Kidney glomerular epithelial cell (primary cell): ENCODE measurements at regions not wholly inside any gene's neighbourhood (a gene's known extent, or its start where the extent isn't known, plus 50 kb on each side); places are given as distances from the start of the nearest gene placed in this dataset.
A peak's percentile ranks its signal among the peaks of the same experiment; 100 is the strongest.

Source experiments
- DNase-seq: peaks from one replicate; lab custom pipeline; 2025; lab: John Stamatoyannopoulos, UW

GRCh38 chr5:81856948-81857928 lies 106.3 kb upstream of the SSBP2 start:
- DNase-seq: peak; percentile 70

GRCh38 chr5:81855591-81855990 lies 104.7 kb upstream of the SSBP2 start:
- no peak for DNase-seq

GRCh38 chr5:81854915-81855314 lies 104.0 kb upstream of the SSBP2 start:
- no peak for DNase-seq

DNA sequence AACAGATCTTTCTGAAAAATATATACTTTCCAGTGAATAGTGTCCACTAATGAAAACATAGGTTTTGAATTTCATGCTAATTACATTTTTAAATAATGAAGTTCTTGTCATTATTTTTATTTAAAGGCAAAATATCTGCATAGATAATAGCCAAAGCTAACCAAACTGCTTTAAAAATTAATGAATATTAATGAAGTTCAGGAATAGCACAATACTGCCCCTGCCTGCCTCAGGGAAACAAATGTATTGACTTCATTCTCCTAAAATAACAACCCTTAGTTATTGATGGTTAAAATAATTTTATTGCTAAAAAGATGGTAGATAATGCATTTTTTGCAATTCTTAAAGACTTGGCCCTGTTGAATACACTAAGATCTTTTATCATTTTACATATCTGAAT lies 103.6 kb upstream of the SSBP2 start:
- DNase-seq: no peak

- DNase-seq: no peak
Measured at GRCh38 chr5:81853030-81853357, 102.1 kb upstream of the SSBP2 start.

DNA sequence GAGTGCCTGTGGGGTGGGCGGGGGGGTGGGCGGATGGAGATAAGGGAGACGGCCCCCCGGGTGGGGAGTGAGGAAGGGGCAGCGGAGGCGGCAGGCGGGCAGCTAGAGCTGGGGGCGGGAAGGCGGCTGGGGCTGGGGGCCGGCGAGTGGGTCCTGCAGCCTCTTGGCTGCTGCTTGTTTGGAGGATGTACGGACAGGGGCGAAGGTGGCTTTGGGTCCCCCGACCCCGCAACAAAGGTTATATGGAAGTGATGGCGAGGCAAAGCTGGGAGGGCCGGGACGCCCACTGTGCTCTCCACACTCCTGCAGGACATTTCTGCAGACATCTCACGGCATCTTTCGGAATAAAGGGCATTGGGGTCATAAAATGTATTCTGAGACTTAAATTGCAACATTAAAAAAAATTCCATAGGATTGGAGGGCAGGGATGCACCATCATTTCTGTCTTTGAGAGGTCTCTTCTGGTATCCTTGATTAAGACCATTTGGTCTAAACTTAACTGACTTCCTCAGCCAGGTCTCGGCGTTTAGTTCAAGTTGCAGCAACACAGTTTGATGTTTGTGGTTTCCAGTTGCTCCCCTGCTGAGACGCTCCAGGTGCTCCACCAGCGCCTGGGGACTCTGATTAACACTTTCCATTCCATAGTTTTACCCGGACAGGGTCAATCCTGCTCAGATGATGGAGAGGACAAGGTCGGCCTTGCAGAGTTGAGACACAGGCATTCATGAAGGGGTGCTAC lies 101.6 kb upstream of the SSBP2 start:
- peak; percentile 20 for DNase-seq

- DNase-seq: peak; percentile 92
Measured at GRCh38 chr5:81851481-81852178, 100.7 kb upstream of the SSBP2 start.

- DNase-seq: no peak
Measured at GRCh38 chr5:81850501-81851357, 99.8 kb upstream of the SSBP2 start.

DNA sequence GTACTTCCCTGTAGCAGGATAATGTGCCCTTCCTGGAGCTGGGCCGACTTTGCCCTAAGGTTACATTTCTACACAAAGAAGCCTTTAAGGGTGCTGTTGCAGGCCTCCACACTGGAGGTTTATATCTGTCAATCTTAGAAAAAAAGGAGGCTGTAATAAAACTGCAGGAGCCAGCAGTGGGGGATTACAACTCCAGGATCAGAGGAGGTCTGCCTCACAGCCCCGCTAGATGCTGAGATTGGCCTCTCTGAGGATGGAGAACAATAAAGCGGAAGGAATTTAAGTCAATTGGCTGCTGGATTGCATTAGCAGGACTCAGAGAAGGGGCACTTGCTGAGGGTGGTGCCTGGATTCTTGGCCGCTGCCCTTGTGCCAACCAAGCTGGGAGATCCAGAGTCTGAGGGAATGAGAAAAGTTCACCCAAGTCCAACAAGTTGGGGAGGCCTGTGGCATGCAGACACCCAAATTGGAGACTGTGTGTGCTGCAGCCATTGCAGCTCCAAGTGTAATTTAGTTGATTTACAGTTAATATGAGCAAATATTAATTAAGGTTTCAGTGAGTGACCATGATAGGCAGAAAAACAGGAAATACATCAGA lies 99.0 kb upstream of the SSBP2 start:
- no peak for DNase-seq

DNA sequence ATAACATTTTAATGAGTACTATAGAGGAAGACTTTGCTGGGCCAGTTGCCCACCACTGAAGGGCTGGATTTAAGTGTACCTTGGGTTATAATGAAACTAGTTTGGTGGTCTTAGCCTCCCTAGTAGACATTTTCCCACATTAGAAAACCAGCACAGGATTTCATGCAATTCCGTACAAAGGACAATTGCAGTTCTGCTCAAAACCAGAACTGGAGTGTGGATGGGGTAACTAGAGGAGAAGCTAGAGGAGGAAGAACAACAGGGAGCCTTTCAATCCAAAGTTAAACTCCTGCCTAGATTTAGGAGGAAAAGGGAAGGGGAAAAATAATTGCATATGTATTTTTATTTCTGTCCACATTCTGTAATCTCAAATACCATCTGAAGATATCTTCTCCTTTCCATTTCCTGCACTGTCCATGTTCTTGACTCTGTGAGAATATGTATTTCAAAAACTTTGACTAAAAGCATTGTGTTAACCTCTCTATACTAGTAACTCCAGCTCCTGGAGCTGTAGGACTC lies 97.5 kb upstream of the SSBP2 start:
- DNase-seq: no peak

DNA sequence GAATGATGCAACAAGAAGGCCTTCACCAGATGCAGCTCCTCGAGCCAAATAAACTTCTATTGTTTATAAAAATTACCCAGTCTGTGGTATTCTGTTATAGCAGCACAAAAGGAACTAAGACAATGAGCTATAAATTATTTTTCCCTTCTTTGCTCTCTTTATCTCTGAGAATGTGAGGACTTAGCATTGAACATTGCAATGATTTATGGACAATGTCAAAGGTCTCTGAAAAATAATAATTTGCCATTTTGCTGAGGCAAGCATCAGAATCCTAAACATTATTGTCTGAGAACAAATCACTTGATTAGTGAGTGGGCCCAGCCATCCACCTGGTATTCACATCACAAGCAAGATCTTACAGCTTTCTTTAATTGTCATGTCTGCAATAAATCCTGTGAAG lies 95.4 kb upstream of the SSBP2 start:
- DNase-seq: no peak

GRCh38 chr5:81843845-81844244 lies 92.9 kb upstream of the SSBP2 start:
- no peak for DNase-seq

DNA sequence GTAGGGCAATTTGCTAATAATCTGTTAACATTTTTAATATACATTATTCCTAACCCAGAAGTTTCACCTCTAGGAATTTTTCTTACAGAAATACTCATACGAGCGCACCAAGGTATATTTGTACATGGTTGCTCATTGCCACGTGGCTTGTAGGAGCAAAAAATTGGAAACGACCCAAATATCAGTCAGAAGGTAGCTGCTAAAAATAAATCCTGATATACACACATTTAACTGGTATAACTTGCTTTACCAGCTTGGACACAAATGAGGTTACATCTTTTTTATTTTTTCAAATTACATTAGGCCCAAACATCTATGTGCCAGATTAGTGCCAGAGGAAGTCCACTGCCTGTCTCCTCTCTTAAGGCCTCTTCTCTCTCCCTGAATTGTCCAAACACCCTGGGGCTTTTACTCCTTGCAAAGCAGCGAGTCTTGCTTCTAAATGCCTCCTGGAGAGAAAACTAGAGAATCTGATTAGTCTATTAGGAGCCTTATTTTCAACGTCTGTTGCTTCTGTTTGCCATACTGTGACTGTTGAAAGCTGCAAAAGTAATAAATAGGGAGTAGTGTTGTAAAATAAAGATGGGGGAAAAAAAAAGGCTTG lies 92.0 kb upstream of the SSBP2 start:
- no peak for DNase-seq

DNA sequence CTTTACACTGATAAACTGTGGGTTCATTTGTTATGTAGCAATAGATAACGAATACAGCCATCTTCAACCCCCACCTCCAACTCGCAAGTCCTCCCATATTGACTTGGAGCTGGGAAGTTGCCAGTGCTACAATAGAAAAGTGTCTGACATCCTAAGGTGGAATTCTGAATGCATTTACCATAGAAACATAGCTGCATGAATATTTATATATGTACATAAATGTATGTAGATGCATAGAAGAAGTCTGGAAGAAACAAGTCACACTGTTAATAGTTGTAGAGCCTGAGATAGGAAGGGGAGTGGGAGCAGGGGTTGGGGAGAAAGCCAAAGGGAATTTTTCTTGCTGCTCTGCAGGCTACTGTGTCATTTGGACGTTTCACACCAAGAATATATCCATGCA lies 88.1 kb upstream of the SSBP2 start:
- DNase-seq: no peak

DNA sequence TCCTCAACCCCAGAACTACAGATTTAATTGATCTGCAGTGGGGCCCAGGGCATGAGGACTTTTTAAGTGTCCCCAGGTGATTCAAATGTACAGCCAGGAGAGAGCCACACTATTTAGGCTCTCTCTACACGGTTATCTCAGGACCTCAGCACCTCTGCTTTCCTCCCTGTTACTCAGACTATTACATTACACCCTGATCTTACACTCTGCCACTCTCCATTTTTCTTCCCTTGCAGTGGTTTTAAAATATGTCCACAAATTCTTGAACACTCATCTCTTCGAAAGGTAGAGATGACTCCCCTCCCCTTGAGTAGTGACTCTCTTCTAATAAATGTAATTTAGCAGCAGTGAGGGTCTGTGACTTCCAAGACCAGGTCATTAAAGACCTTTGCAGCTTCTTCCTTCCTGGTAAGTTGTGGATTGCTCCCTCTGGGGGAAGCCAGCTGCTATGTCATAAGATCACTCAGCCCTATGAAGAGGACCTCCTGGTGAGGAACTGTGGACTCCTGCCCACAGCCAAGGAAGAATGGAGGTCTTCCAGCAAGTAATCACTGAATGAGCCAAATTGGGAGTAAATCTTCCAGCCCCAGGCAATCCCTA lies 87.5 kb upstream of the SSBP2 start:
- DNase-seq: no peak

GRCh38 chr5:81837667-81838306 lies 86.9 kb upstream of the SSBP2 start:
- DNase-seq: no peak

DNA sequence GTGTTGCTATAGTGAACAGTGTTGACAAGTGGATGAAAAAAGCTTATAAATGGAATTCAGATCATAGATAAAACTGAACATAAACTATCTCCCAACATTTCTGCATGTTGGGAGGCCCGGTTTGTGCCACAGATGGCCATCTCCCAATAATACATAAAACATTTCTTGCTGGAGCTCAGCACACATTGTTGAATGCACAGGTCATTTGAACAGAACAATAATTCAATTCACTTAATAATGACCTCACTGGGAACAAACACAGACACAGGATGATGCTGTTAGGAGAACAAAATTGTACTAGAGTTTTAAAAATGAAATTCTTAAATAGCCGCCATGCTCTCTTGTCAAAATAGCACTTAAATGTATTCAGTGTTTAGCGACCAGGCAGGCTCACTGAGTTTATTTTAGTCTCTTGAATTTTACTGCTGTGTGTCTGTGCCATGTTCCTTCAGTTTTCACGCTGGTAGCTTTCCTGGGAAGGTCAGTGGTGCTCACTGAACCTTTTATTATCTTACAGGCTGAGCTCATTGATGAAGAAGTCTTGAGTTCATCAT lies 85.0 kb upstream of the SSBP2 start:
- DNase-seq: peak; percentile 64

DNA sequence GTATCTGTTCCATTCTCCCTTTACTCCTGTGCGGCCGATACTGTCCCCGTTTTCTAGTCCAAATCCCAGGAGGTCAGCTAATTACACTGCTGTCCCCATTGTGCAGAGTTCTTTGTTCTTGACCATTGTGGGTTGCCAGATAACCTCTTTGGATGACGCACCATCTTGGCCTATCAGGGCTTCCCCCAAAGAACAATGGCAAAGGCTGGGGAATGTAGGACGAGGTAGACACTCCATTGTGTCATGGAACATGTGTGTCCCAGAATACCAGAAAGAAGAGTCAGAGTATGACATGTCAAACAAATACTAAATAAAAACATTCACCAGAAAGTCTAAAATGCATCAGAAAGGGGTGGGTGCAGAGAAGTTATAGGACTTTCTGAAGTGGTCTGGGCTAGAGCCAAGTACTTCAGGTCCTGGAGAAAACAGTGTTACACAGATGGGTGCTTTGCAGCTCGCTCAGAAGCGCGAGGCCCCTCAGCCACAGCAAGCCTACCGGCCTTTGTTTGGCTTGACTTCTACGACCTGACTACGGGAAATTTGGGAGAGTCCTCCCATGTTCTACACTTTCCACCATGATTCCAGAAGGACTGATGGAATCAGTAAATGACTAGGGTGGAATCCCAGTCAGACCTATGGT lies 83.2 kb upstream of the SSBP2 start:
- no peak for DNase-seq

DNA sequence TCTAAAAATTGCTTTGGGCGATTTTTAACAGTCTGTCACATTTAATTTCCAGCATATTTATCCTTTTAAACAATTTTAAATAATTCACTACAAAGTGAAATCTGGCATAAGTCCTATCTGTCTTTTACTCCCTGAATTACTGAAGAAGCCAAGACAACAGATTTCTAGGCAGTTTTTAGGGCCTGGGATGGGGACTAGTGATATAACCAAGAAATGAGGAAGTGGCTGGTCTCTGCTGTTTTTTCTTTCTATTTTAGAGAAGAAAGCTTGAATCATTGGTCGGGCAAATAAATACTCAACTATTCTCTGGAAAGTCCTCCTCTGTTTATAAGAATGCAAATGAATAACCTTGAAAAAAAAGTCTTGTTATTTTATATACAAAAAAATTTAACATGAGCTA lies 79.7 kb upstream of the SSBP2 start:
- DNase-seq: no peak
